SK-N-SH treated with all-trans-retinoic acid at 6 μM for 48 hours (cell line): ENCODE measurements at regions not wholly inside any gene's neighbourhood (a gene's known extent, or its start where the extent isn't known, plus 50 kb on each side); places are given as distances from the start of the nearest gene placed in this dataset.

ENCODE experiments used
- ATAC-seq: fragments of 200-7000 bp; cut with Tn5 transposase; 3 replicates; pipeline ENCODE4 v1.9.1; 2020; ENCODE audit warnings: mild to moderate bottlenecking, moderate library complexity
- ARNTL ChIP-seq: fragments of 450-650 bp; formaldehyde crosslinking; IDR thresholded peaks from 2 replicates; pipeline ENCODE4 v1.5.0; 2020; ENCODE audit warnings: low read depth, mild to moderate bottlenecking, moderate library complexity, borderline replicate concordance
- BACH2 ChIP-seq: fragments of 250-450 bp; sonication (Bioruptor Pico); IDR thresholded peaks from 2 replicates; pipeline ENCODE4 v1.9.0; 2021; ENCODE audit warnings: mild to moderate bottlenecking, borderline replicate concordance
- CSDC2 ChIP-seq: fragments of 250-450 bp; sonication (Bioruptor Pico); IDR thresholded peaks from 2 replicates; pipeline ENCODE4 v1.5.0; 2020; ENCODE audit warnings: mild to moderate bottlenecking, moderate library complexity
- ESRRG ChIP-seq: fragments of 250-450 bp; sonication (Bioruptor Pico); IDR thresholded peaks from 2 replicates; pipeline ENCODE4 v1.6.1; 2021; ENCODE audit warnings: mild to moderate bottlenecking
- GLIS3 ChIP-seq: fragments of 250-450 bp; sonication (Bioruptor Pico); IDR thresholded peaks from 2 replicates; pipeline ENCODE4 v1.5.0; 2020; ENCODE audit warnings: mild to moderate bottlenecking, moderate library complexity
- ISL1 ChIP-seq: fragments of 250-450 bp; sonication (Bioruptor Pico); IDR thresholded peaks from 2 replicates; pipeline ENCODE4 v2.1.2; 2022; ENCODE audit warnings: mild to moderate bottlenecking, moderate library complexity
- OSR1 ChIP-seq: fragments of 250-450 bp; sonication (Bioruptor Pico); IDR thresholded peaks from 2 replicates; pipeline ENCODE4 v1.8.0; 2022; ENCODE audit warnings: moderate library complexity, mild to moderate bottlenecking, inconsistent platforms
- PPARA ChIP-seq: fragments of 250-450 bp; sonication (Bioruptor Pico); IDR thresholded peaks from 2 replicates; pipeline ENCODE4 v1.5.0; 2020; ENCODE audit warnings: mild to moderate bottlenecking, borderline replicate concordance
- RARB ChIP-seq: fragments of 250-450 bp; sonication (Bioruptor Pico); IDR thresholded peaks from 2 replicates; pipeline ENCODE4 v1.8.0; 2021; ENCODE audit warnings: mild to moderate bottlenecking, moderate library complexity
- SNAI2 ChIP-seq: fragments of 250-450 bp; sonication (Bioruptor Pico); IDR thresholded peaks from 2 replicates; pipeline ENCODE4 v1.5.0; 2020; ENCODE audit warnings: mild to moderate bottlenecking, moderate library complexity
- TCF4 ChIP-seq: fragments of 250-450 bp; sonication (Bioruptor Pico); IDR thresholded peaks from 2 replicates; pipeline ENCODE4 v1.8.0; 2021; ENCODE audit warnings: mild to moderate bottlenecking, moderate library complexity, borderline replicate concordance
- TOX ChIP-seq: fragments of 250-450 bp; sonication (Bioruptor Pico); IDR thresholded peaks from 2 replicates; pipeline ENCODE4 v1.8.0; 2021; ENCODE audit warnings: mild to moderate bottlenecking, moderate library complexity, borderline replicate concordance
- ZC3H10 ChIP-seq: fragments of 250-450 bp; sonication (Bioruptor Pico); IDR thresholded peaks from 2 replicates; pipeline ENCODE4 v1.5.1; 2021; ENCODE audit warnings: mild to moderate bottlenecking, moderate library complexity
- ZFP3 ChIP-seq: fragments of 250-450 bp; sonication (Bioruptor Pico); IDR thresholded peaks from 2 replicates; pipeline ENCODE4 v1.5.0; 2020; ENCODE audit warnings: mild to moderate bottlenecking, moderate library complexity
- ZFP30 ChIP-seq: fragments of 450-650 bp; formaldehyde crosslinking; IDR thresholded peaks from 2 replicates; pipeline ENCODE4 v1.5.0; 2022; ENCODE audit warnings: mild to moderate bottlenecking, moderate library complexity
- ZNF565 ChIP-seq: fragments of 450-650 bp; formaldehyde crosslinking; conservative IDR thresholded peaks from 2 replicates; pipeline ENCODE4 v1.5.0; 2020; ENCODE audit warnings: low read depth, mild to moderate bottlenecking, moderate library complexity
- ZNF70 ChIP-seq: fragments of 450-650 bp; formaldehyde crosslinking; IDR thresholded peaks from 2 replicates; pipeline ENCODE4 v1.5.0; 2020; ENCODE audit warnings: mild to moderate bottlenecking, moderate library complexity
- ZNF8 ChIP-seq: fragments of 450-650 bp; formaldehyde crosslinking; IDR thresholded peaks from 2 replicates; pipeline ENCODE4 v1.5.0; 2020; ENCODE audit warnings: mild to moderate bottlenecking, moderate library complexity
- TF ChIP-seq, protein P1 (sequence below): fragments of 250-450 bp; sonication (Bioruptor Pico); IDR thresholded peaks from 2 replicates; pipeline ENCODE4 v1.5.1; 2020; ENCODE audit warnings: low read depth, mild to moderate bottlenecking, moderate library complexity
- TF ChIP-seq, protein P2 (sequence below): fragments of 250-450 bp; sonication (Bioruptor Pico); IDR thresholded peaks from 2 replicates; pipeline ENCODE4 v1.5.1; 2021; ENCODE audit warnings: mild to moderate bottlenecking, moderate library complexity
- TF ChIP-seq, protein P3 (sequence below): fragments of 250-450 bp; sonication (Bioruptor Pico); IDR thresholded peaks from 2 replicates; pipeline ENCODE4 v1.8.0; 2021; ENCODE audit warnings: low read depth, mild to moderate bottlenecking, moderate library complexity, borderline replicate concordance
- TF ChIP-seq, protein P4 (sequence below): fragments of 250-450 bp; sonication (Bioruptor Pico); IDR thresholded peaks from 2 replicates; pipeline ENCODE4 v1.5.0; 2020; ENCODE audit warnings: mild to moderate bottlenecking, moderate library complexity

DNA sequence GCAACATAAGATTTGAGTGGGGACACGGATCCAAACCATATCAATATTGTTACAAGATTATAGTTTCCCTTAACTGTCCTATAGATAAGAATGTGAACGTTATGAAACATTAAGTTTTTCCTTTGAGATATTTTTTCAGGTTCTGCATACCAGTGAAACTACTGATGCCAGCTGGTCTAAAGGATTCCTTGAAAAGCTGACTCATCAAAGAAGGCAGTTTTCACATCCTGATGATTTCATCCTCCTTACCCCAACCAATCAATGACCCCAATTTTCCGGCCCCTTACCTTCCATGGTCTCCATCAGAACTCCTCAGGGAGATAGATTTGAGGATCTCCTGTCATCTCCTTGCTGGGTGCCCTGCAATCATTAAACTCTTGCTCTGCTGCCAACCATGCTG, 64.1 kb upstream of the HS3ST4 start:
- no peak for ATAC-seq
- TF ChIP-seq RARB (CRISPR knock-in tag) (no peak), ZNF70 (no peak), OSR1 (CRISPR knock-in tag) (no peak), ZNF8 (CRISPR knock-in tag) (no peak), BACH2 (CRISPR knock-in tag) (no peak), ISL1 (no peak), ESRRG (CRISPR knock-in tag) (no peak), PPARA (no peak), ZNF565 (CRISPR knock-in tag) (no peak), ARNTL (CRISPR knock-in tag) (no peak), ZC3H10 (no peak), ZFP3 (no peak), SNAI2 (CRISPR knock-in tag) (no peak)
- TF ChIP-seq, protein P1, sequence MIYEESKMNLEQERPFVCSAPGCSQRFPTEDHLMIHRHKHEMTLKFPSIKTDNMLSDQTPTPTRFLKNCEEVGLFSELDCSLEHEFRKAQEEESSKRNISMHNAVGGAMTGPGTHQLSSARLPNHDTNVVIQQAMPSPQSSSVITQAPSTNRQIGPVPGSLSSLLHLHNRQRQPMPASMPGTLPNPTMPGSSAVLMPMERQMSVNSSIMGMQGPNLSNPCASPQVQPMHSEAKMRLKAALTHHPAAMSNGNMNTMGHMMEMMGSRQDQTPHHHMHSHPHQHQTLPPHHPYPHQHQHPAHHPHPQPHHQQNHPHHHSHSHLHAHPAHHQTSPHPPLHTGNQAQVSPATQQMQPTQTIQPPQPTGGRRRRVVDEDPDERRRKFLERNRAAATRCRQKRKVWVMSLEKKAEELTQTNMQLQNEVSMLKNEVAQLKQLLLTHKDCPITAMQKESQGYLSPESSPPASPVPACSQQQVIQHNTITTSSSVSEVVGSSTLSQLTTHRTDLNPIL (CRISPR knock-in tag), result no peak
- TF ChIP-seq, protein P2, sequence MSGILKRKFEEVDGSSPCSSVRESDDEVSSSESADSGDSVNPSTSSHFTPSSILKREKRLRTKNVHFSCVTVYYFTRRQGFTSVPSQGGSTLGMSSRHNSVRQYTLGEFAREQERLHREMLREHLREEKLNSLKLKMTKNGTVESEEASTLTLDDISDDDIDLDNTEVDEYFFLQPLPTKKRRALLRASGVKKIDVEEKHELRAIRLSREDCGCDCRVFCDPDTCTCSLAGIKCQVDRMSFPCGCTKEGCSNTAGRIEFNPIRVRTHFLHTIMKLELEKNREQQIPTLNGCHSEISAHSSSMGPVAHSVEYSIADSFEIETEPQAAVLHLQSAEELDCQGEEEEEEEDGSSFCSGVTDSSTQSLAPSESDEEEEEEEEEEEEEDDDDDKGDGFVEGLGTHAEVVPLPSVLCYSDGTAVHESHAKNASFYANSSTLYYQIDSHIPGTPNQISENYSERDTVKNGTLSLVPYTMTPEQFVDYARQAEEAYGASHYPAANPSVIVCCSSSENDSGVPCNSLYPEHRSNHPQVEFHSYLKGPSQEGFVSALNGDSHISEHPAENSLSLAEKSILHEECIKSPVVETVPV (CRISPR knock-in tag), result no peak
- TF ChIP-seq, protein P3, sequence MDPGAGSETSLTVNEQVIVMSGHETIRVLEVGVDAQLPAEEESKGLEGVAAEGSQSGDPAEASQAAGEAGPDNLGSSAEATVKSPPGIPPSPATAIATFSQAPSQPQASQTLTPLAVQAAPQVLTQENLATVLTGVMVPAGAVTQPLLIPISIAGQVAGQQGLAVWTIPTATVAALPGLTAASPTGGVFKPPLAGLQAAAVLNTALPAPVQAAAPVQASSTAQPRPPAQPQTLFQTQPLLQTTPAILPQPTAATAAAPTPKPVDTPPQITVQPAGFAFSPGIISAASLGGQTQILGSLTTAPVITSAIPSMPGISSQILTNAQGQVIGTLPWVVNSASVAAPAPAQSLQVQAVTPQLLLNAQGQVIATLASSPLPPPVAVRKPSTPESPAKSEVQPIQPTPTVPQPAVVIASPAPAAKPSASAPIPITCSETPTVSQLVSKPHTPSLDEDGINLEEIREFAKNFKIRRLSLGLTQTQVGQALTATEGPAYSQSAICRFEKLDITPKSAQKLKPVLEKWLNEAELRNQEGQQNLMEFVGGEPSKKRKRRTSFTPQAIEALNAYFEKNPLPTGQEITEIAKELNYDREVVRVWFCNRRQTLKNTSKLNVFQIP, result no peak

DNA sequence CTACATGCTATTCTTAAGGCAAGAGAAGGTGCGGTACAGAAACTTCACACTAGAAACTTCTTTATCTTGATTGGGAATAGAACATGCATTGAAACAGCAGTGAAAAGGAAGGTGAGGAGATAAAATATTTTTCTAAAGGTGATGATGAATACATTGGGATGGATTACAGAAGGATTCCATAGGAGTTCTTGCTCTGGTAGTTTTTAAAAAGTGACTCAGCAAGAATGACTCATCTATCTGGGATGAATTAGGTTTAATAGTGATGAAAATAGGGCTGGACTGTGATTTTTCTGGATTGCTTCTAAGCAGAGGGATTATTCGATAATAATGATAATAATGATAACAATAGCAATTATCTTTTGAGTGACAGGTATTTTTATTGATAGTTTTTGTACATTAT, 65.6 kb upstream of the HS3ST4 start:
- no peak for ATAC-seq
- TF ChIP-seq RARB (CRISPR knock-in tag) (no peak), ISL1 (no peak), SNAI2 (CRISPR knock-in tag) (no peak), ZNF565 (CRISPR knock-in tag) (no peak), PPARA (no peak), ZC3H10 (no peak), CSDC2 (CRISPR knock-in tag) (no peak), BACH2 (CRISPR knock-in tag) (no peak)
- TF ChIP-seq, protein P4, sequence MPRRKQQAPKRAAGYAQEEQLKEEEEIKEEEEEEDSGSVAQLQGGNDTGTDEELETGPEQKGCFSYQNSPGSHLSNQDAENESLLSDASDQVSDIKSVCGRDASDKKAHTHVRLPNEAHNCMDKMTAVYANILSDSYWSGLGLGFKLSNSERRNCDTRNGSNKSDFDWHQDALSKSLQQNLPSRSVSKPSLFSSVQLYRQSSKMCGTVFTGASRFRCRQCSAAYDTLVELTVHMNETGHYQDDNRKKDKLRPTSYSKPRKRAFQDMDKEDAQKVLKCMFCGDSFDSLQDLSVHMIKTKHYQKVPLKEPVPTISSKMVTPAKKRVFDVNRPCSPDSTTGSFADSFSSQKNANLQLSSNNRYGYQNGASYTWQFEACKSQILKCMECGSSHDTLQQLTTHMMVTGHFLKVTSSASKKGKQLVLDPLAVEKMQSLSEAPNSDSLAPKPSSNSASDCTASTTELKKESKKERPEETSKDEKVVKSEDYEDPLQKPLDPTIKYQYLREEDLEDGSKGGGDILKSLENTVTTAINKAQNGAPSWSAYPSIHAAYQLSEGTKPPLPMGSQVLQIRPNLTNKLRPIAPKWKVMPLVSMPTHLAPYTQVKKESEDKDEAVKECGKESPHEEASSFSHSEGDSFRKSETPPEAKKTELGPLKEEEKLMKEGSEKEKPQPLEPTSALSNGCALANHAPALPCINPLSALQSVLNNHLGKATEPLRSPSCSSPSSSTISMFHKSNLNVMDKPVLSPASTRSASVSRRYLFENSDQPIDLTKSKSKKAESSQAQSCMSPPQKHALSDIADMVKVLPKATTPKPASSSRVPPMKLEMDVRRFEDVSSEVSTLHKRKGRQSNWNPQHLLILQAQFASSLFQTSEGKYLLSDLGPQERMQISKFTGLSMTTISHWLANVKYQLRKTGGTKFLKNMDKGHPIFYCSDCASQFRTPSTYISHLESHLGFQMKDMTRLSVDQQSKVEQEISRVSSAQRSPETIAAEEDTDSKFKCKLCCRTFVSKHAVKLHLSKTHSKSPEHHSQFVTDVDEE (CRISPR knock-in tag), result no peak
- TF ChIP-seq, protein P2 (CRISPR knock-in tag), result no peak

DNA sequence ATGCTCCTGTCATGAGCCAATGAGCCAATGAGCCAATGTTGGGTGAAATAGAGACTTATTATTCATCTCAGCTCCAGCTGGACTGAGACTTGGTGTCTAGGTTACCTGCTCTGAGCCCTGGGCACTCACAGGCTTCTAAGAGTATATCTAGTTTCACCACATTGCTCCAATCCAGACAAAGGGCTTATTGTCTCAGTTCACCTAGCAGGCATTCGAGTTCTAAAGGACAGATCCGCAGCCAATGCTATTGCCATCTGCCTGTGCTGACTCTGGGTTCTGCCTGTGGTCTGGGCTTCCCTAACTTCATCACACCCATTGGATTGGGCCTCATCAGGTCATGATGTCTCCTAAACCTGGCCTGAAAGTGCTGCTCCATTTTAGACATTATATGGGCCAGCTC, 66.1 kb upstream of the HS3ST4 start:
- no peak for ATAC-seq
- TF ChIP-seq, protein P1 (CRISPR knock-in tag), result no peak
- no peak for TF ChIP-seq ZFP3
- no peak for TF ChIP-seq ZNF565 (CRISPR knock-in tag)
- no peak for TF ChIP-seq TCF4 (CRISPR knock-in tag)
- TF ChIP-seq ARNTL (CRISPR knock-in tag), result no peak
- TF ChIP-seq TOX (CRISPR knock-in tag), result no peak
- no peak for TF ChIP-seq GLIS3 (CRISPR knock-in tag)
- TF ChIP-seq ZFP30 (CRISPR knock-in tag), result no peak
- TF ChIP-seq SNAI2 (CRISPR knock-in tag), result no peak
- TF ChIP-seq RARB (CRISPR knock-in tag), result no peak
- no peak for TF ChIP-seq ZNF70
- TF ChIP-seq CSDC2 (CRISPR knock-in tag), result no peak
- no peak for TF ChIP-seq PPARA
- TF ChIP-seq, protein P4 (CRISPR knock-in tag), result no peak
- no peak for TF ChIP-seq ISL1
- no peak for TF ChIP-seq ZNF8 (CRISPR knock-in tag)
- TF ChIP-seq ESRRG (CRISPR knock-in tag), result no peak
- TF ChIP-seq, protein P2 (CRISPR knock-in tag), result no peak
